ENCODE measurements at regions not wholly inside any gene's neighbourhood (a gene's known extent, or its start where the extent isn't known, plus 50 kb on each side); places are given as distances from the start of the nearest gene placed in this dataset.

DNA sequence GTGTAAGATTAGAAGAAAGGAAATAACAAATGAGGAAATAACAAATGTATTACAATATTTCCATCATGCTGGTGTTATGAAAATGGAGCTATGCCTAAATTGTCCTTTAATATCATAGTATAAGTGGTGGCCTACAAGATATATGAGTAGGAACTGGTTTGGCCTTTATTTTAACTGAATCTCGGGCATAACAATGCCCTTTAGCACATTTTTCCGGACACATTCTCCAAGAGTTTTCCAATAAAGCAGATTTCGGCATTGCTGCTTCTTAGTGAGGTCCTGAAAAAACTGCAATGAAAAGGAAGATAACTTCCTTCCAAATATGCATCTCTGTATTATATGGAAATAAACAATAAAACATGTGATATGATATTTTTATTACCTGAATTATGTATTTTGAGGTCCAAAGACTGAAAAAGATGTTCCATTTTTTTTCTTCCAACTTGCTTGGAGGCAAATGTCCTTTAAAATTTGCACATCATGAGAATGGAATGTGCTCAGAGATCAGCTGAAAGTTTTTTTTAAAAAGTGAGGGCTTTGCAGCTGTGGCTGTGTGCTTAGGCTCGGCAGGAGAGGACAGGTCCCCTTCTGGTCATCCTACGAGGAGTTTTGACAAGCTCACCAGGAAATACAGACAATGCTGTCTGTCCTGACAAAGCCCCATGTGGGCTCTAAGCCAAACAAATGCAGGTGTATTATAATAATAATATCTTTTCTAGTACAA lies 132.3 kb upstream of the RND3 start:
- Mint-ChIP-seq H3K4me3 (no peak overlapping the region), H3K27me3 (no peaks in the 10 kb centered on the region), H3K4me1 (ENCODE audit: low read depth) (no peaks in the 10 kb centered on the region), H3K27ac (no peak overlapping the region), H3K36me3 (ENCODE audit: low read depth) (no peaks in the 10 kb centered on the region), H3K9me3 (no peaks in the 10 kb centered on the region)
- no peak overlapping the region for H3K27ac ChIP-seq (ENCODE audit: low read depth in 1 of 2, low read length in 2 of 2)
- no peaks in the 10 kb centered on the region for H3K27me3 ChIP-seq (ENCODE audit: control insufficient read depth in 1 of 2, insufficient read depth in 2 of 2, low read length in 2 of 2)
- no peaks in the 10 kb centered on the region for H3K36me3 ChIP-seq (ENCODE audit: insufficient read depth, low read length)
- no peaks in the 10 kb centered on the region for H3K4me1 ChIP-seq (ENCODE audit: insufficient read depth, low read length)
- intact Hi-C loops (cut with DNase I, micrococcal nuclease): no loop called here
- POLR2A ChIA-PET: no interaction called here
- no peaks in the 10 kb centered on the region for H3K9me3 ChIP-seq (ENCODE audit: control insufficient read depth in 1 of 2, insufficient read depth in 1 of 2, low read length in 2 of 2)
- CTCF ChIA-PET: no interaction called here
- ATAC-seq (ENCODE audit: poor library complexity): no peak
- H3K4me3 ChIP-seq (ENCODE audit: low read length): no peak overlapping the region
- no peak for DNase-seq
- TF ChIP-seq, protein P1, sequence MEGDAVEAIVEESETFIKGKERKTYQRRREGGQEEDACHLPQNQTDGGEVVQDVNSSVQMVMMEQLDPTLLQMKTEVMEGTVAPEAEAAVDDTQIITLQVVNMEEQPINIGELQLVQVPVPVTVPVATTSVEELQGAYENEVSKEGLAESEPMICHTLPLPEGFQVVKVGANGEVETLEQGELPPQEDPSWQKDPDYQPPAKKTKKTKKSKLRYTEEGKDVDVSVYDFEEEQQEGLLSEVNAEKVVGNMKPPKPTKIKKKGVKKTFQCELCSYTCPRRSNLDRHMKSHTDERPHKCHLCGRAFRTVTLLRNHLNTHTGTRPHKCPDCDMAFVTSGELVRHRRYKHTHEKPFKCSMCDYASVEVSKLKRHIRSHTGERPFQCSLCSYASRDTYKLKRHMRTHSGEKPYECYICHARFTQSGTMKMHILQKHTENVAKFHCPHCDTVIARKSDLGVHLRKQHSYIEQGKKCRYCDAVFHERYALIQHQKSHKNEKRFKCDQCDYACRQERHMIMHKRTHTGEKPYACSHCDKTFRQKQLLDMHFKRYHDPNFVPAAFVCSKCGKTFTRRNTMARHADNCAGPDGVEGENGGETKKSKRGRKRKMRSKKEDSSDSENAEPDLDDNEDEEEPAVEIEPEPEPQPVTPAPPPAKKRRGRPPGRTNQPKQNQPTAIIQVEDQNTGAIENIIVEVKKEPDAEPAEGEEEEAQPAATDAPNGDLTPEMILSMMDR (IDR thresholded peaks at IDR 0.05): no peak

DNA sequence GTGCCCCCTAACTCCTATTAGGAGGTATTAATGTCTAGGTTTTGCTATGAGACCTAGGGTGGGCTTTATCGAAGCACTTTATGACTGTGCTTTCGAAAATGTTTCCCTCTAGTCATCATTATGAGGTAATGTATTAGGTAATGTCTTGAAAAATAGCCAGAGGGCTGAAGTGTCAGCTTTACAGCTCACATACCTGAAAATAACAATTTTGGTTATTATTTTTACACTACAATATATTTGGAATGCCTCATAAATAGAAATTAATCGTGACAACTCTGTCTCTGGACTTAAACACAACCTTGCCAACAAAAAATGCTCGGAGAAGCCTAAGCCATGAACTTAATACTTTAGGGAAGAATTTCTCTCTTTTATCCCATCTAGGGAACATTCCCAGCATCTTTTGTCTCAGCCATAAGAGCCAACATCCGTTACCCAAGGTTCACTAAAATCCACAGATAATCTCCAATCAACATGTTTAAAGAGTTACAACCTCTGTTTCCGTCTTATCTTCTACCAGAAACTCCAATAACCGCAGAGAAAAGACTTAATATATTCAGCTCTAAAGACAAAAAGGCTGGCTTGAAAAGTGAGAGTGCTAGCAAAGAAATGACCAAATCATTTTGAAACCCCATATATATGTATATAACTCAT lies 130.9 kb upstream of the RND3 start:
- CTCF ChIA-PET: no interaction called here
- POLR2A ChIA-PET: no interaction called here
- Histone ChIP-seq H3K4me1 (ENCODE audit: insufficient read depth, low read length) (no peaks in the 10 kb centered on the region), H3K4me3 (ENCODE audit: low read length) (no peak overlapping the region), H3K27ac (ENCODE audit: low read depth in 1 of 2, low read length in 2 of 2) (no peak overlapping the region), H3K36me3 (ENCODE audit: insufficient read depth, low read length) (no peaks in the 10 kb centered on the region), H3K9me3 (ENCODE audit: control insufficient read depth in 1 of 2, insufficient read depth in 1 of 2, low read length in 2 of 2) (no peaks in the 10 kb centered on the region), H3K27me3 (ENCODE audit: control insufficient read depth in 1 of 2, insufficient read depth in 2 of 2, low read length in 2 of 2) (no peaks in the 10 kb centered on the region)
- intact Hi-C loops (cut with DNase I, micrococcal nuclease): no loop called here
- no peaks in the 10 kb centered on the region for H3K4me1 Mint-ChIP-seq (ENCODE audit: low read depth)
- no peaks in the 10 kb centered on the region for H3K27me3 Mint-ChIP-seq
- no peak for DNase-seq
- H3K4me3 Mint-ChIP-seq: no peak overlapping the region
- H3K9me3 Mint-ChIP-seq: no peaks in the 10 kb centered on the region
- TF ChIP-seq, protein P1 (IDR thresholded peaks at IDR 0.05): no peak
- H3K36me3 Mint-ChIP-seq (ENCODE audit: low read depth): no peaks in the 10 kb centered on the region
- no peak overlapping the region for H3K27ac Mint-ChIP-seq
- ATAC-seq (ENCODE audit: poor library complexity): no peak

DNA sequence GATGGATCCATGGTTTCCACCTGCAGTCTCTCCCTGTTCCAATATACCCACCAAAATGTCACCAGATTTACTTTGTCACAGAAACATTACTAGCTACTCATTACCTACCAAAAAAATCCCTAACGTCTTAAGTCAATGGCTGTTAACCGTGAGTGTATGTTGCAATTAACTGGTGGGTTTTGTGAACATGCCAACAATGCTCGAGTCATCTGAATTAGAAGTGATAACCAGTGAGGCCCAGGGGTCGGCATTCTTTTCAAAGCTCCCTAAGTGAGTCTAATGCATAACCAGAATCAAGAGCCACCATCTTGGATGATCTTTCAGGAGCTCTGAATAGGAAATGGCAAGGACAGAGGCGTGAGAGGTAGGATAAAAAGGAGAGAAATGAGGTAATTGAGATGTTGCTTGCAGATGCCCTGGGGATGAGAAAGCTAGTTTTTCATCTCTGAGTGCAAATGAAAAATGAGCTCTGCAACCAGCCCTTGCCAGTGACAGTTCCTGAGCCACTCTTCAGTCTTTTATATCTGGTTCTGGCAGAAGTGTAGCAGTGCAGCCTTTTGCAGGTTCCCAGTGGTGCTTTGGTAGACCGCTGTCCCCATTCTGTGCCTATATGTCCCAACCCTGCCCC lies 130.0 kb upstream of the RND3 start:
- Histone ChIP-seq H3K36me3 (ENCODE audit: insufficient read depth, low read length) (no peaks in the 10 kb centered on the region), H3K27ac (ENCODE audit: low read depth in 1 of 2, low read length in 2 of 2) (no peak overlapping the region), H3K27me3 (ENCODE audit: control insufficient read depth in 1 of 2, insufficient read depth in 2 of 2, low read length in 2 of 2) (no peaks in the 10 kb centered on the region), H3K9me3 (ENCODE audit: control insufficient read depth in 1 of 2, insufficient read depth in 1 of 2, low read length in 2 of 2) (no peaks in the 10 kb centered on the region), H3K4me3 (ENCODE audit: low read length) (no peak overlapping the region), H3K4me1 (ENCODE audit: insufficient read depth, low read length) (no peaks in the 10 kb centered on the region)
- Mint-ChIP-seq H3K4me1 (ENCODE audit: low read depth) (no peaks in the 10 kb centered on the region), H3K27me3 (no peaks in the 10 kb centered on the region), H3K27ac (no peak overlapping the region), H3K36me3 (ENCODE audit: low read depth) (no peaks in the 10 kb centered on the region), H3K9me3 (no peaks in the 10 kb centered on the region), H3K4me3 (no peak overlapping the region)
- intact Hi-C loops (cut with DNase I, micrococcal nuclease): no loop called here
- POLR2A ChIA-PET: no interaction called here
- DNase-seq (no peak), ATAC-seq (ENCODE audit: poor library complexity) (no peak)
- CTCF ChIA-PET: no interaction called here
- TF ChIP-seq, protein P1 (IDR thresholded peaks at IDR 0.05): no peak

All from CD4-positive, alpha-beta T cell (primary cell).